GM12891 (cell line): ENCODE measurements at regions not wholly inside any gene's neighbourhood (a gene's known extent, or its start where the extent isn't known, plus 50 kb on each side); places are given as distances from the start of the nearest gene placed in this dataset.

ENCODE experiments used
- POLR2A ChIP-seq: IDR thresholded peaks from 2 replicates; pipeline ENCODE4 v1.6.1; 2011; ENCODE audit warnings: low read depth, low read length, control low read depth
- POLR2AphosphoS5 ChIP-seq: IDR thresholded peaks from 2 replicates; pipeline ENCODE4 v1.6.1; 2011; ENCODE audit warnings: low read depth, low read length, control low read depth
- POU2F2 ChIP-seq: IDR thresholded peaks from 2 replicates; pipeline ENCODE4 v1.6.1; 2011; ENCODE audit warnings: low read depth, mild to moderate bottlenecking, control low read depth, low read length, moderate library complexity
- SPI1 ChIP-seq: IDR thresholded peaks from 2 replicates; pipeline ENCODE4 v1.6.1; 2011; ENCODE audit warnings: low read depth, low read length, control low read depth
- TAF1 ChIP-seq: IDR thresholded peaks from 2 replicates; pipeline ENCODE4 v1.6.1; 2011; ENCODE audit warnings: low read depth, low read length, control low read depth

DNA sequence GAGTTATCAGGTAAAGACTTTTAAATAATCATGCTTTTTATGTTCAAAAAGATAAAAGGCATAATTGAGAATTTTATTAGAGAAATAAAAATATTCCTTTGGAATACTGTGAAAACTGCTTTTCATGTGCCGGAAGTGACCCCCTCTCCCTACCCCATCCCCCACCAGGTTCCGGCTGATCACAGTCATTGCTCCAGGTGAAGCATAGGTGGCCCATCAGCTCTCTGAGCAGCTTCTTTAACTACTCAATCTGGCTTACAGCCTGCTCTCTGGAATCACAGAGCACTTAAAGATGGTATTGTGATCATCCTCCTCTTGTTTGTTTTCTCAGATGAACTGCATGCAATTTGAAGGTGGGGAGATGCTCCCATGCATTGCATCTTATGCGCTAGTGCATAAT lies 257.7 kb downstream of the EN1 start:
- TF ChIP-seq POLR2A (no peak), POLR2AphosphoS5 (no peak), POU2F2 (no peak), TAF1 (no peak), SPI1 (no peak)
